ENCODE measurements at regions not wholly inside any gene's neighbourhood (a gene's known extent, or its start where the extent isn't known, plus 50 kb on each side); places are given as distances from the start of the nearest gene placed in this dataset.

DNA sequence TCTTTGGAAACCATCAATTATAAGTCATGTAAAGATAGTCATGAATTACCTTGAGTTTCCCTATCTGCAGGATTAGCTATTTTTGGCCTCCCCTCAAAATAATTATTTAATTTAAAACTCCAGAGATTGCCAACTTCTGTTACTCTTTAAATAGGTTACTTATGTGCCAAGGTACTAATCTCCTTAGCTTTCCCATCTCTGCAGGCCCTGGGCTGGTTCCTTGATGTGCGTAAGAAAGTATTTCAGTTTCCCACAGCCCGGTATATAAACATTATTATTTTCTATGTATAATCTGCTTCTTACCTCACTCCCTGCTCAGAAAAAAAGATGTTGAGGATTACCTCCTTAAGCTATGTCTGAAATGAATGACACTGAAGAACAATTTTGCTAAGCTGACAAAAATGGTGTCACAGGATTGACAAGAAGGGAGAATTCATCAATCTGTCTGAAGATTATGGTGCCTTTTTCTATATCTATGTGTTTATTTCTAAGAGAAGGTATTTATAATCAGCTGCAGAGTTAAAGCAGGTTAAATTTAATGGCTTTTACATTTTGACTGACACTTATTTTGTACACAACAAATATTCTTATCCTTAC lies 1697.2 kb upstream of the PCDH20 start:
- no peaks in the 10 kb centered on the region for H3K9me3 ChIP-seq (ENCODE audit: control insufficient read depth in 5 of 5, low read length in 5 of 5)
- H3K27me3 ChIP-seq (ENCODE audit: control insufficient read depth in 5 of 5, insufficient read depth in 4 of 5, low read length in 5 of 5) = no peaks in the 10 kb centered on the region
- H3K9ac ChIP-seq (ENCODE audit: low read length in 5 of 5) = no peak overlapping the region
- no peak overlapping the region for H3K27ac ChIP-seq (ENCODE audit: low read depth, low read length)
- H3K4me3 ChIP-seq (ENCODE audit: low read depth in 1 of 5, low read length in 5 of 5) = no peak overlapping the region
- no peaks in the 10 kb centered on the region for H3K4me1 ChIP-seq (ENCODE audit: control insufficient read depth in 5 of 5, insufficient read depth in 5 of 5, low read length in 5 of 5)
- H3K36me3 ChIP-seq (ENCODE audit: control insufficient read depth in 5 of 5, insufficient read depth in 5 of 5, low read length in 5 of 5) = no peaks in the 10 kb centered on the region

DNA sequence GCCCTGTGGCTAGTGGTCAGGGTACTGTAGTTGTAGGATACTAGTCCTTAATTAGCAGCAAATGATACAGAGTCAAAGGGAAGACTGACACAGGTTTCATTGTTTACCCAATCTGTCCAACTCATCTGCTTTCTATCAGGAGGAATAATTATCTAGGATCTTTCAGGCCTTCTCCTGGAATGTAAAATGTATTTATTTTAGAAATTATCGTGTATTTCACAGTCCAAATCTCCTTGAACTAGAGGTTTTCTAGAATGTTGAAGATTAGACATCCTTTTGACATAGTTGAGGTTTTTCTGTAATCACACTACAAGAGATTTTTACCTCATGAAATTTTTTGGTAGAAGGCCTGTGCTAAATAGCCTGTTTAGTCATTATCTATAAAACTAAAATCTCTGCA lies 1694.8 kb upstream of the PCDH20 start:
- Histone ChIP-seq H3K27ac (ENCODE audit: low read depth, low read length) (no peak overlapping the region), H3K9me3 (ENCODE audit: control insufficient read depth in 5 of 5, low read length in 5 of 5) (no peaks in the 10 kb centered on the region), H3K27me3 (ENCODE audit: control insufficient read depth in 5 of 5, insufficient read depth in 4 of 5, low read length in 5 of 5) (no peaks in the 10 kb centered on the region), H3K9ac (ENCODE audit: low read length in 5 of 5) (no peak overlapping the region), H3K36me3 (ENCODE audit: control insufficient read depth in 5 of 5, insufficient read depth in 5 of 5, low read length in 5 of 5) (no peaks in the 10 kb centered on the region), H3K4me1 (ENCODE audit: control insufficient read depth in 5 of 5, insufficient read depth in 5 of 5, low read length in 5 of 5) (no peaks in the 10 kb centered on the region), H3K4me3 (ENCODE audit: low read depth in 1 of 5, low read length in 5 of 5) (no peak overlapping the region)

GRCh38 chr13:63107179-63107943 lies 1691.7 kb upstream of the PCDH20 start:
- no peaks in the 10 kb centered on the region for H3K9me3 ChIP-seq (ENCODE audit: control insufficient read depth in 5 of 5, low read length in 5 of 5)
- no peak overlapping the region for H3K9ac ChIP-seq (ENCODE audit: low read length in 5 of 5)
- no peak overlapping the region for H3K4me3 ChIP-seq (ENCODE audit: low read depth in 1 of 5, low read length in 5 of 5)
- no peak overlapping the region for H3K27ac ChIP-seq (ENCODE audit: low read depth, low read length)
- no peaks in the 10 kb centered on the region for H3K27me3 ChIP-seq (ENCODE audit: control insufficient read depth in 5 of 5, insufficient read depth in 4 of 5, low read length in 5 of 5)
- no peaks in the 10 kb centered on the region for H3K36me3 ChIP-seq (ENCODE audit: control insufficient read depth in 5 of 5, insufficient read depth in 5 of 5, low read length in 5 of 5)
- H3K4me1 ChIP-seq (ENCODE audit: control insufficient read depth in 5 of 5, insufficient read depth in 5 of 5, low read length in 5 of 5) = no peaks in the 10 kb centered on the region

GRCh38 chr13:63094717-63095116 lies 1679.1 kb upstream of the PCDH20 start:
- no peak overlapping the region for H3K9ac ChIP-seq (ENCODE audit: low read length in 5 of 5)
- no peak overlapping the region for H3K27ac ChIP-seq (ENCODE audit: low read depth, low read length)
- H3K36me3 ChIP-seq (ENCODE audit: control insufficient read depth in 5 of 5, insufficient read depth in 5 of 5, low read length in 5 of 5) = no peaks in the 10 kb centered on the region
- no peaks in the 10 kb centered on the region for H3K4me1 ChIP-seq (ENCODE audit: control insufficient read depth in 5 of 5, insufficient read depth in 5 of 5, low read length in 5 of 5)
- H3K27me3 ChIP-seq (ENCODE audit: control insufficient read depth in 5 of 5, insufficient read depth in 4 of 5, low read length in 5 of 5) = no peaks in the 10 kb centered on the region
- H3K9me3 ChIP-seq (ENCODE audit: control insufficient read depth in 5 of 5, low read length in 5 of 5) = no peaks in the 10 kb centered on the region
- H3K4me3 ChIP-seq (ENCODE audit: low read depth in 1 of 5, low read length in 5 of 5) = no peak overlapping the region

- H3K4me3 ChIP-seq (ENCODE audit: low read depth in 1 of 5, low read length in 5 of 5) = no peak overlapping the region
- H3K27ac ChIP-seq (ENCODE audit: low read depth, low read length) = no peak overlapping the region
- H3K4me1 ChIP-seq (ENCODE audit: control insufficient read depth in 5 of 5, insufficient read depth in 5 of 5, low read length in 5 of 5) = no peaks in the 10 kb centered on the region
- H3K27me3 ChIP-seq (ENCODE audit: control insufficient read depth in 5 of 5, insufficient read depth in 4 of 5, low read length in 5 of 5) = no peaks in the 10 kb centered on the region
- no peaks in the 10 kb centered on the region for H3K36me3 ChIP-seq (ENCODE audit: control insufficient read depth in 5 of 5, insufficient read depth in 5 of 5, low read length in 5 of 5)
- H3K9me3 ChIP-seq (ENCODE audit: control insufficient read depth in 5 of 5, low read length in 5 of 5) = no peaks in the 10 kb centered on the region
- H3K9ac ChIP-seq (ENCODE audit: low read length in 5 of 5) = no peak overlapping the region
Measured at GRCh38 chr13:63093907-63094469, 1678.3 kb upstream of the PCDH20 start.

DNA sequence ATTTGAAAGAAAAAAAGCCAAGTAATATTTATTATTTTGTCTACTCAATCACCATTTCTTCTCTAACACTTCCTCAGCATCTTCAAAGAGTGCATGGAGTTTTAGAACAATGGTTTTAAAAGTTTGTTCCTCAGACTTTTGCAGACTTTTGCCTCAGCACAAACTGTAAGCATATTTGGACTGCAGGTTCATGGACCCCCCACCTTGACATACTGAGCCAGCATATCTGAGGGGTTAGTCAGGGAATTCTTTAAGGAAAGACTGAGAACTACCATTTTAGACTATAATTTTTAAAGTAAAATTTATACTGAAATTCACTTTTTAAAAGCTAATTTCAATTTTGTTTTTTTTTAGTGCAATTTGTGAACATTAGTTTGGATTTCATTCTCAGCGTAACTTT lies 1676.8 kb upstream of the PCDH20 start:
- no peak overlapping the region for H3K9ac ChIP-seq (ENCODE audit: low read length in 5 of 5)
- H3K9me3 ChIP-seq (ENCODE audit: control insufficient read depth in 5 of 5, low read length in 5 of 5) = no peaks in the 10 kb centered on the region
- H3K4me1 ChIP-seq (ENCODE audit: control insufficient read depth in 5 of 5, insufficient read depth in 5 of 5, low read length in 5 of 5) = no peaks in the 10 kb centered on the region
- no peaks in the 10 kb centered on the region for H3K36me3 ChIP-seq (ENCODE audit: control insufficient read depth in 5 of 5, insufficient read depth in 5 of 5, low read length in 5 of 5)
- H3K27me3 ChIP-seq (ENCODE audit: control insufficient read depth in 5 of 5, insufficient read depth in 4 of 5, low read length in 5 of 5) = no peaks in the 10 kb centered on the region
- no peak overlapping the region for H3K4me3 ChIP-seq (ENCODE audit: low read depth in 1 of 5, low read length in 5 of 5)
- no peak overlapping the region for H3K27ac ChIP-seq (ENCODE audit: low read depth, low read length)

GRCh38 chr13:63090524-63090923 lies 1674.9 kb upstream of the PCDH20 start:
- H3K4me1 ChIP-seq (ENCODE audit: control insufficient read depth in 5 of 5, insufficient read depth in 5 of 5, low read length in 5 of 5) = no peaks in the 10 kb centered on the region
- H3K9ac ChIP-seq (ENCODE audit: low read length in 5 of 5) = no peak overlapping the region
- H3K9me3 ChIP-seq (ENCODE audit: control insufficient read depth in 5 of 5, low read length in 5 of 5) = no peaks in the 10 kb centered on the region
- no peak overlapping the region for H3K27ac ChIP-seq (ENCODE audit: low read depth, low read length)
- H3K4me3 ChIP-seq (ENCODE audit: low read depth in 1 of 5, low read length in 5 of 5) = no peak overlapping the region
- no peaks in the 10 kb centered on the region for H3K36me3 ChIP-seq (ENCODE audit: control insufficient read depth in 5 of 5, insufficient read depth in 5 of 5, low read length in 5 of 5)
- H3K27me3 ChIP-seq (ENCODE audit: control insufficient read depth in 5 of 5, insufficient read depth in 4 of 5, low read length in 5 of 5) = no peaks in the 10 kb centered on the region

- H3K27ac ChIP-seq (ENCODE audit: low read depth, low read length) = no peak overlapping the region
- H3K4me1 ChIP-seq (ENCODE audit: control insufficient read depth in 5 of 5, insufficient read depth in 5 of 5, low read length in 5 of 5) = no peaks in the 10 kb centered on the region
- H3K27me3 ChIP-seq (ENCODE audit: control insufficient read depth in 5 of 5, insufficient read depth in 4 of 5, low read length in 5 of 5) = no peaks in the 10 kb centered on the region
- no peaks in the 10 kb centered on the region for H3K9me3 ChIP-seq (ENCODE audit: control insufficient read depth in 5 of 5, low read length in 5 of 5)
- H3K4me3 ChIP-seq (ENCODE audit: low read depth in 1 of 5, low read length in 5 of 5) = no peak overlapping the region
- H3K9ac ChIP-seq (ENCODE audit: low read length in 5 of 5) = no peak overlapping the region
- no peaks in the 10 kb centered on the region for H3K36me3 ChIP-seq (ENCODE audit: control insufficient read depth in 5 of 5, insufficient read depth in 5 of 5, low read length in 5 of 5)
Measured at GRCh38 chr13:63088226-63088625, 1672.6 kb upstream of the PCDH20 start.

GRCh38 chr13:63086286-63086685 lies 1670.6 kb upstream of the PCDH20 start:
- no peaks in the 10 kb centered on the region for H3K27me3 ChIP-seq (ENCODE audit: control insufficient read depth in 5 of 5, insufficient read depth in 4 of 5, low read length in 5 of 5)
- no peak overlapping the region for H3K9ac ChIP-seq (ENCODE audit: low read length in 5 of 5)
- no peaks in the 10 kb centered on the region for H3K4me1 ChIP-seq (ENCODE audit: control insufficient read depth in 5 of 5, insufficient read depth in 5 of 5, low read length in 5 of 5)
- no peak overlapping the region for H3K4me3 ChIP-seq (ENCODE audit: low read depth in 1 of 5, low read length in 5 of 5)
- peaks cover 0 to 5% (median 0%) of the 10 kb centered on the region in 5 donors for H3K9me3 ChIP-seq (ENCODE audit: control insufficient read depth in 5 of 5, low read length in 5 of 5)
- no peaks in the 10 kb centered on the region for H3K36me3 ChIP-seq (ENCODE audit: control insufficient read depth in 5 of 5, insufficient read depth in 5 of 5, low read length in 5 of 5)
- no peak overlapping the region for H3K27ac ChIP-seq (ENCODE audit: low read depth, low read length)

- Histone ChIP-seq H3K27me3 (ENCODE audit: control insufficient read depth in 5 of 5, insufficient read depth in 4 of 5, low read length in 5 of 5) (no peaks in the 10 kb centered on the region), H3K4me3 (ENCODE audit: low read depth in 1 of 5, low read length in 5 of 5) (no peak overlapping the region), H3K36me3 (ENCODE audit: control insufficient read depth in 5 of 5, insufficient read depth in 5 of 5, low read length in 5 of 5) (no peaks in the 10 kb centered on the region), H3K27ac (ENCODE audit: low read depth, low read length) (no peak overlapping the region), H3K9me3 (ENCODE audit: control insufficient read depth in 5 of 5, low read length in 5 of 5) (peaks cover 0 to 6% (median 0%) of the 10 kb centered on the region in 5 donors), H3K4me1 (ENCODE audit: control insufficient read depth in 5 of 5, insufficient read depth in 5 of 5, low read length in 5 of 5) (no peaks in the 10 kb centered on the region), H3K9ac (ENCODE audit: low read length in 5 of 5) (no peak overlapping the region)
Measured at GRCh38 chr13:63085851-63086250, 1670.2 kb upstream of the PCDH20 start.
